ENCODE measurements at regions not wholly inside any gene's neighbourhood (a gene's known extent, or its start where the extent isn't known, plus 50 kb on each side); places are given as distances from the start of the nearest gene placed in this dataset.
"Not testable (repeated sequence)": the region's sequence is repeated elsewhere in the genome, so short reads cannot be mapped to it uniquely, and the experiment has no call there.

- in situ Hi-C loops (cut with MboI; ENCODE audit: low sequenced_read_pairs) = no loop called here
Observed at GRCh38 chr3:153023896-153024295, 138.1 kb upstream of the RAP2B start.

GRCh38 chr3:153026026-153026425 lies 136.0 kb upstream of the RAP2B start:
- in situ Hi-C loops (cut with MboI; ENCODE audit: low sequenced_read_pairs) = loop anchor here (25.0 kb wide), 2 partner anchors 561 to 736 kb away; no protein-coding TSS in a partner anchor

GRCh38 chr3:153028381-153028780 lies 133.6 kb upstream of the RAP2B start:
- in situ Hi-C loops (cut with MboI; ENCODE audit: low sequenced_read_pairs) = loop anchor here (25.0 kb wide), 2 partner anchors 559 to 734 kb away; no protein-coding TSS in a partner anchor

- in situ Hi-C loops (cut with MboI; ENCODE audit: low sequenced_read_pairs) = loop anchor here (25.0 kb wide), 2 partner anchors 558 to 733 kb away; no protein-coding TSS in a partner anchor
Observed at GRCh38 chr3:153029350-153029749, 132.7 kb upstream of the RAP2B start.

- in situ Hi-C loops (cut with MboI; ENCODE audit: low sequenced_read_pairs) = loop anchor here (25.0 kb wide), 2 partner anchors 554 to 729 kb away; no protein-coding TSS in a partner anchor
Observed at GRCh38 chr3:153032891-153033290, 129.1 kb upstream of the RAP2B start.

- in situ Hi-C loops (cut with MboI; ENCODE audit: low sequenced_read_pairs) = loop anchor here (25.0 kb wide), 2 partner anchors 550 to 725 kb away; no protein-coding TSS in a partner anchor
Observed at GRCh38 chr3:153036846-153037245, 125.2 kb upstream of the RAP2B start.

GRCh38 chr3:153038367-153038766 lies 123.7 kb upstream of the RAP2B start:
- in situ Hi-C loops (cut with MboI; ENCODE audit: low sequenced_read_pairs) = loop anchor here (25.0 kb wide), 2 partner anchors 549 to 724 kb away; no protein-coding TSS in a partner anchor

GRCh38 chr3:153038779-153039178 lies 123.2 kb upstream of the RAP2B start:
- in situ Hi-C loops (cut with MboI; ENCODE audit: low sequenced_read_pairs) = loop anchor here (25.0 kb wide), 2 partner anchors 549 to 724 kb away; no protein-coding TSS in a partner anchor

- in situ Hi-C loops (cut with MboI; ENCODE audit: low sequenced_read_pairs) = loop anchor here (25.0 kb wide), 2 partner anchors 546 to 721 kb away; no protein-coding TSS in a partner anchor
Observed at GRCh38 chr3:153041181-153041580, 120.8 kb upstream of the RAP2B start.

GRCh38 chr3:153042088-153042487 lies 119.9 kb upstream of the RAP2B start:
- in situ Hi-C loops (cut with MboI; ENCODE audit: low sequenced_read_pairs) = loop anchor here (25.0 kb wide), 2 partner anchors 545 to 720 kb away; no protein-coding TSS in a partner anchor

- in situ Hi-C loops (cut with MboI; ENCODE audit: low sequenced_read_pairs) = loop anchor here (25.0 kb wide), 2 partner anchors 543 to 718 kb away; no protein-coding TSS in a partner anchor
Observed at GRCh38 chr3:153043729-153044328, 118.2 kb upstream of the RAP2B start.

- in situ Hi-C loops (cut with MboI; ENCODE audit: low sequenced_read_pairs) = loop anchor here (25.0 kb wide), 2 partner anchors 542 to 717 kb away; no protein-coding TSS in a partner anchor
Observed at GRCh38 chr3:153045150-153045549, 116.9 kb upstream of the RAP2B start.

GRCh38 chr3:153050978-153051377 lies 111.0 kb upstream of the RAP2B start:
- in situ Hi-C loops (cut with MboI; ENCODE audit: low sequenced_read_pairs) = no loop called here

- in situ Hi-C loops (cut with MboI; ENCODE audit: low sequenced_read_pairs) = no loop called here
Observed at GRCh38 chr3:153051427-153052095, 110.5 kb upstream of the RAP2B start.

GRCh38 chr3:153052096-153052460 lies 109.9 kb upstream of the RAP2B start:
- in situ Hi-C loops (cut with MboI; ENCODE audit: low sequenced_read_pairs) = no loop called here

- in situ Hi-C loops (cut with MboI; ENCODE audit: low sequenced_read_pairs) = no loop called here
Observed at GRCh38 chr3:153055217-153055616, 106.8 kb upstream of the RAP2B start.

GRCh38 chr3:153055779-153056178 lies 106.2 kb upstream of the RAP2B start:
- in situ Hi-C loops (cut with MboI; ENCODE audit: low sequenced_read_pairs) = no loop called here

GRCh38 chr3:153058031-153058688 lies 103.9 kb upstream of the RAP2B start:
- in situ Hi-C loops (cut with MboI; ENCODE audit: low sequenced_read_pairs) = not testable (repeated sequence)

GRCh38 chr3:153060346-153060745 lies 101.7 kb upstream of the RAP2B start:
- in situ Hi-C loops (cut with MboI; ENCODE audit: low sequenced_read_pairs) = no loop called here

GRCh38 chr3:153061938-153062528 lies 100.0 kb upstream of the RAP2B start:
- in situ Hi-C loops (cut with MboI; ENCODE audit: low sequenced_read_pairs) = no loop called here

GRCh38 chr3:153063337-153063736 lies 98.7 kb upstream of the RAP2B start:
- in situ Hi-C loops (cut with MboI; ENCODE audit: low sequenced_read_pairs) = no loop called here
